ENCODE measurements at regions not wholly inside any gene's neighbourhood (a gene's known extent, or its start where the extent isn't known, plus 50 kb on each side); places are given as distances from the start of the nearest gene placed in this dataset.

DNA sequence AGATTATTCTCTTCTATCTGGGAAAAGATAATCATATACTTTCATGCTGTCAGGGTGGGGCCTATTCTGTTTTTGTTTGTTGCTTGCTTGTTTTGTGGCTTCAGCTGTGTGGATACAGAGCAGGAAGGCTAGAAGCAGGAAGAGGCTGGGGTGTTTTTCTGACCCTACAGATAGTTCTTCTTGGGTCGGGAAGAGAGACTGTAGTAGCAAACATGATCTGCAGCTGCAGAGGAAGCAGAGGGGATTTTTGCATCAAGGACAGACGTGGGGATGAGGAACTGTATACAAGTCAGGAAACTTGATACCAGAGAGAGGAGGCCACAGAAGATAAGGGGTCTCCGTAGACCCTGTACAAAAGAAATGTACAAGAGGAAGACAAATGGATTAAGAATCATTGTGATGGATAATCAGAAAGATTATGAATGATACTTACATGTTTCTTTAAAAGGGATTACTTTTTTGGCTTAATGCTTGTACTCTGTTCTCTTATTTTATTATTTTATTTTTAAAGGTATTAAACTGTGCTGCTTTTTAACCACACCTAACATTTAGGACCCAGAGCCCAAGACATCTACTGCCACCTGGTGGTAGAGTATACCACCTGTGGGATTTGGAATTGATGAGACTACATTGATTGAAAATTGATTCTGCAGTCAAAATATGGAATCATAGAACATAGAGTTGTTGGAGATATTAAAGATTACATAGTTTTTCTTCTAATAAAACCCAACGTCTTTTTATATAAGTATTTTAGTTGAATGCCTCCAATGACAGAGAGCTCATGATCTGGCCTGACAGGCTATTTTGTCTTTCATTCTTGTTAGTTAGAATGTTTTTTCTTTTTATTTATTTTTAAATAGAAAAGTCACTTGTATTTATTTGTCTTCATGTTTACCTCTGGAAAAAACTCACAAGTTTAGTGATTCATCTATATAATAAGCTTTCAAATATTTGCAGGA, 87.3 kb upstream of the ROPN1 start:
- TF ChIP-seq, protein P1, sequence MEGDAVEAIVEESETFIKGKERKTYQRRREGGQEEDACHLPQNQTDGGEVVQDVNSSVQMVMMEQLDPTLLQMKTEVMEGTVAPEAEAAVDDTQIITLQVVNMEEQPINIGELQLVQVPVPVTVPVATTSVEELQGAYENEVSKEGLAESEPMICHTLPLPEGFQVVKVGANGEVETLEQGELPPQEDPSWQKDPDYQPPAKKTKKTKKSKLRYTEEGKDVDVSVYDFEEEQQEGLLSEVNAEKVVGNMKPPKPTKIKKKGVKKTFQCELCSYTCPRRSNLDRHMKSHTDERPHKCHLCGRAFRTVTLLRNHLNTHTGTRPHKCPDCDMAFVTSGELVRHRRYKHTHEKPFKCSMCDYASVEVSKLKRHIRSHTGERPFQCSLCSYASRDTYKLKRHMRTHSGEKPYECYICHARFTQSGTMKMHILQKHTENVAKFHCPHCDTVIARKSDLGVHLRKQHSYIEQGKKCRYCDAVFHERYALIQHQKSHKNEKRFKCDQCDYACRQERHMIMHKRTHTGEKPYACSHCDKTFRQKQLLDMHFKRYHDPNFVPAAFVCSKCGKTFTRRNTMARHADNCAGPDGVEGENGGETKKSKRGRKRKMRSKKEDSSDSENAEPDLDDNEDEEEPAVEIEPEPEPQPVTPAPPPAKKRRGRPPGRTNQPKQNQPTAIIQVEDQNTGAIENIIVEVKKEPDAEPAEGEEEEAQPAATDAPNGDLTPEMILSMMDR (conservative IDR thresholded peaks at IDR 0.05; ENCODE audit: low read length): peak; percentile 85
- no peak overlapping the region for H3K4me3 ChIP-seq (ENCODE audit: low read length)
- DNase-seq (ENCODE audit: low read depth): peak; percentile 42

DNA sequence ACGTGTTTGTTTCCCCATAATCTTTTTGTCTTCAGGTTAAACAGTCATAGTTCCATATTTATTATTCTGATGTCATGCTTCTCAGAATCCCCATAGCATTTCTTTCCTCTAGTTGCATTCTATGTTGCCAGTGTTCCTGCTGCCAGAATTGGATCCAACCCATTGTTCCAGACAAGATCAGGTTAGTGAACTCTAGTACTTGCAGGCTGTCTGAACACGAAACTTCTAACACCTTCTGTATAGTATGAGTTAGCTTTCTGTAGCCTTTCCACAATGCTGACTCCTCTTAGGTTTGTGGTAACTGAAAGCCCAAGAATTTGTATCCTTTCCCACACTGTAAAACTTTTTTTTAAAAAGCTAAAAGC, 88.0 kb upstream of the ROPN1 start:
- no peak for DNase-seq (ENCODE audit: low read depth)
- H3K4me3 ChIP-seq (ENCODE audit: low read length): no peak overlapping the region
- TF ChIP-seq, protein P1 (conservative IDR thresholded peaks at IDR 0.05; ENCODE audit: low read length): no peak

DNA sequence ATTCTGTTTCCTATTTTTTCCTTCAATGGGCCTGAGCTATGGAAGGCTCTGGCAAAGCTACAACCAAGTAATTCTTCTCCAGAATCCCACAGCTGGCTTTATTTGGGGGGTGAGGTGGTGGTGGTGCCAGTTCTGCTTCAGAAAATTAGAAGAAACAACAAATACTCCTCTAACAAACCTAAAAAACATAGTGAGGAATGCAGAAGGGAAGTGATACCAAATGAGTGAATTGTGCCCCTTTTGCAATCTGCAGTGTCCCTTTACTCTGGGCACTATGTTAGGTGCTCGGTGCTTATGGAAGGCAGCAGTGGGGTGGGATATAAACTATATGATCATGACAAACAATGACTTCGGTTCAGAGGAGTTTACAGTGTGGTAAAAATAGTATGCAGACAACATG, 90.4 kb upstream of the ROPN1 start:
- TF ChIP-seq, protein P1 (conservative IDR thresholded peaks at IDR 0.05; ENCODE audit: low read length): no peak
- no peak for DNase-seq (ENCODE audit: low read depth)
- no peak overlapping the region for H3K4me3 ChIP-seq (ENCODE audit: low read length)

DNA sequence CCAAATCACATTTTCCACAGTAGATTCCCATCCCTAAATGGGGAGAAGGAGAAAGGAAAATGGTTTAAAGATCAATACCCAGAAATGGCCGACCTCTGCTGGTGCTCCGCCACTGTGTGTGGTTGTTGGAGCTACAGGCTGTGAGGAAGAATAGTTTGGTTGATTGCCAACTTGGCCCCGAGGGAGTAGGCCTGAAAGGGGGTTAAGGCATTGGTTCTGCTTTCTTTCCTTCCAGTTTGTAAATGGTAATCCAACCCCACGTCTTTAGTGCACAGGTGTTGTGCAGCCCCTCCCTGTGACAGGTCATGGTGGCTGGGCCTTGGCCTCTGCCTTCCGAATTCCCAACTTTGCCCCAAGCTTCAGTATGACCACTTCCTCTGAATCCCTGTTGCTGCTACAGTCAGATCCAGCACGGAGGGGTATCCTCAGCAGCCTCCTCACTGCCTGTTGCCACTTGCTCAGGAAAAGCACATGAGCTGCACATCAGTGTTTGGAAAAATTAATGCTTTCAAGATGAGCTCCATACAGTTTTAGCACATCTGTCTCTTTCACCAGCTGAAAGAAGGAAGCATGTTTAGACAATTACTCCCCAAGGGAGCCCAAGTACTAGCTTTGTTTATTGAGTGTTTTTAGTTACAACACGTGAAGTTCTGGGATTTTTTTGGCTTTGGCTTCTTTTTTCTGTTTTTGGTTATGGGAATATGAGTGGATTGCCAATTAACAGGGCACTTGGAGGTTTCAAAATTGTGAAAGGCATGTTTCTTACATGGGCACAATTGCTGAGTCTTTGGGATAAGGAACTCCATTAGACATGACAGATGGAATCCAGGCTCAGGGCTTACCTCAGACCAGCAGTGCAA, 92.3 kb upstream of the ROPN1 start:
- H3K4me3 ChIP-seq (ENCODE audit: low read length): no peak overlapping the region
- TF ChIP-seq, protein P1 (conservative IDR thresholded peaks at IDR 0.05; ENCODE audit: low read length): no peak
- DNase-seq (ENCODE audit: low read depth): peak; percentile 96

DNA sequence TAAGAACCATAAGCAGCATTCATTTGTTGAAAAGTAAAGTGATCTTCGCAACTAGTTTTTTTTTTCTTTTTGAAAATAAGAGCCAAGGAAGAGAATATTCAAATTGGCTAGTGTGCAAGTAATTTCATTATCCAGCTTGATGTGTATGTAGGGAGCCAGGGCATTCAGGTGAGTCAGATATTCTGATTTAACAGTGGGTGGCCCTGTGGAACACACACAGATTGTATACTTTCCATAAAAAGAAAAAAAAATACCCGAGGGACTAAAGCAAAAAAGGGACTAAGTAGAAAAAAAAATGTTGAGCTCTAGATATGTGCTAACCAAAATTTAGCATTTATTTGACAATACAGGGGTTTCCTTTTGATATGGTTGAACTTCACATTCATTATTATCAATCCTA, 96.9 kb upstream of the ROPN1 start:
- TF ChIP-seq, protein P1 (conservative IDR thresholded peaks at IDR 0.05; ENCODE audit: low read length): no peak
- DNase-seq (ENCODE audit: low read depth): no peak

DNA sequence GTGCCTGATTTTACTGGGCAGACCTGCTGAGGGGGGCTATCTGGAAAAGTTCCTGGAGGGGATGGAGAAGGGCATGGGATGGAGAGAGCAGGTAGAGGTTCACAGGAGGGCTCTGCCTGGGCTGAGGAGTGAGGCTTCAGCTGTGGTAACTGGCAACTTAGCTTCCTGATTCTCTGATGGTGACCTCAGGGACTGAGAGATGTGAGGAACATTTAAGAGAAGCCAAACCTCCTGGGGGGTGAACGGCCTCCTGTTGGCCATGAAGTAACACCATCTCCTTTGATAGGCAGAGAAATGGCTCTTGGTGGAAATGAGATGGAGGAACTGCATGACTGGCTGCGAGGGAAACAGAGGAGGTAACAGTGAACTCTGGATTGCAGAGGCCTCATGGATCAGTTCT, 97.3 kb upstream of the ROPN1 start:
- H3K4me3 ChIP-seq (ENCODE audit: low read length): no peak overlapping the region
- DNase-seq (ENCODE audit: low read depth): no peak
- TF ChIP-seq, protein P1 (conservative IDR thresholded peaks at IDR 0.05; ENCODE audit: low read length): no peak

More for the DNA sequence above, 96.9 kb upstream of the ROPN1 start:
- H3K4me3 ChIP-seq (ENCODE audit: low read length): no peak overlapping the region
